Endometrium (tissue), 2 donors: ENCODE measurements at regions not wholly inside any gene's neighbourhood (a gene's known extent, or its start where the extent isn't known, plus 50 kb on each side); places are given as distances from the start of the nearest gene placed in this dataset.
"Not testable (repeated sequence)": the region's sequence is repeated elsewhere in the genome, so short reads cannot be mapped to it uniquely, and the experiment has no call there.

Experiments
- FAIRE-seq: peaks from 2 replicates; lab custom pipeline; 2012; peaks lifted over from hg19 to GRCh38; lab: Jason Lieb, UNC
- donor health status: control.
- donor health status: control.

DNA sequence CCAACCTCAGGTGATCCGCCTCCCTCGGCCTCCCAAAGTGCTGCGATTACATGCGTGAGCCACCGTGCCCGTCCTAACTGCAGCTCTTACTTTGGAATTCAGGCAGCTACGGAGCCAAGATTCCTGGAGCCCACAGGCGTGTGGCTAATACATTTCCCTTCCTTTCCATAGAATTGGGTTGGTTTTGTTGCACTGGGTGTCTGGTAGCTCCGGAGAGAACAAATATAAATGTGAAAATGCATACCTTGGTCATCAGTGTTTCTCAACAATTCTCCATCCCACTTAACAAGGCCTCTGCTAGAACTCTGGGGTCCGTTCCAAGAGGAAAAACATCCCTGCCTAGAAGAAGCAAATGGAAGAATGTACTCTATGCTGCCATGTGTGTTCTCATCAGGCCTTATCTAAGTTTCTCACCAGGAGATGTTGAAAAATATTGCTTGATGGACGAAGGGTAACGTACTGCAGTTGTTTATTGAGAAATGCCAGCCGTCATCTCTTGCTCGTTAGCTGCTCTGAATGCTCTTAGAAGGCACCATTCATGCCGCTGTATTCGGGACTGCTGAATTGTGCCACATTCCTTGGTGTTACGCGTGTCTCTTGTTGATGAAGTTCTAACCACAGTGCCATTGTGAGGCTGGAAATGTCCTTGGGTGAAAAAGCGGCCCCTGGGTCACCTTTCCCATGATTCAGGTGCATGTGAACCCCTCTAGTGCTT lies 50.5 kb upstream of the CD99 start:
- no peak for FAIRE-seq

DNA sequence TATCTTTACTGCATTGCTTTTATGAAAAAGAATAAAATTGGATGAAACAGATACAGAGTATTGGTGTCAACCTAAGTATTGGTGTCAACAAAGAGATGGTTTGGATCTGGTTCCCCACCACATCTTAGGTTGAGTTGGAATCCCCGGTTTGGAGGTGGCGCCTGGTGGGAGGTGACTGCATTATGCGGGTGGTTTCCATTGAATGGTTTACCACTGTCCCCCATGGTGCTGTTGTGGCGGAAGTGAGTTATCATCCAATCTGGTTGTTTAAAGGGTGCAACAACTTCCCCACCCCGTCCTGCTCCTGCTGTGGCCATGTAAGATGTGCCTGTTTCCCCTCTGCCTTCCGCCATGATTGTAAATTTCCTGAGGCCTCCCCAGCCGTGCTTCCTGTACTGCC lies 52.8 kb upstream of the CD99 start:
- FAIRE-seq: no peak

DNA sequence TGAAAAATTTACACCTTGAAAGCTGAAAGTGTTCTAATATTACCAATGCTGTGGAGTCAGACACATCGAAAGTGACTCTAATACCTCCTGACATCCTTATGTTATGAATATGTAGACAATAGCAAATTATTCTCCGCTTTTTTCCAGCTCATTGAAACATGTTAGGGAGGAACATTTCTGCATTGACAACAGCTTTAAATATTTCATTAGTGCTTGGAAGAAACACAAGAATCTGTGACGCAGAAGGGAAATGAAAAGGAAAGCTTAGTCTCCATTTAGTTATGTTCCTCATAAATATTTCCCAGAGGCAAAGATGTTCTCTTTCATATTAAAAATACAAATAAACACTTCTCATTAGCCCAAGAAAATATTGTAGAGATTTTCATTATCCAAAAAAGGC lies 55.8 kb upstream of the CD99 start:
- no peak for FAIRE-seq

DNA sequence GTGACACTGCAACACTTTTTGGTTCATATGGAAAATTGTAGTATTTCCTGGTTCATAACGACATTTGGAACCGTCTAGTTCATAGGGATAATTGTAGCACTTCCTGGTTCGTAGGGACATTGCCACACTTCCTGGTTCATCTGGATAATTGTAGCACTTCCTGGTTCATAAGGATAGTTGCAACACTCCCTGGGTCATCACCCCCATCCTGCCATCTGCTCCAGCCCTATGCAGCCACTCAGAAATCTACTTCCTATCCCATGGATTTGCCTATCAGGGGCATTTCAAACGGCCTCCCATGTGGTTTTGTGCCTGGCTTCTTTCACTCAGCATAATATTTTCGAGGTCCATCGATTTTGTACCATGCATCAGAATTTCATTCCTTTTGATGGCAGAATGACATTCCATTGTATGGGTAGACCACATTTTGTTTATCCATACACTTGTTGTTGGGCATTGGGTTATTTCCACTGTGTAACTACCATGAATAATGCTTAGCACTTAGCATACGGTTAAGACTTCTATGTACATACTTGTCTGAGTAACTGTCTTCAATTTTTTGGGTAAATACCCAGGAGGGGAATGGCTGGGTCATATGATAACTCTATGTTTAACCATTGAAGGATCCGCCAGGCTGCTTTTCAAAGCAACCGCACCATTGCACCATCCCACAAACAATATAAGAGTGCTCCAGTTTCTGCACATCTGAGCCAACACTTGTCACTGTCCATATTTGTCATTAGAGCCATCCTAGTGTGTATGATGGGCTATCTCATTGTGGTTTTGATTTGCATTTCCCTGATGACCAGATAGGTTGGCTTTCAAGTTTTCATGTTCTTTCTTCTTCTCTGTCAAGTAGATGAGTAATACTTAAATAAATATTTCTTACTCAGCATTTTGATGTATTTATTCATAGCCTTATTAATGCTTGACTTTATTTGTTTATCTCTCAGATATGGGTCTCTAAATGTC lies 58.3 kb upstream of the CD99 start:
- FAIRE-seq: no peak

DNA sequence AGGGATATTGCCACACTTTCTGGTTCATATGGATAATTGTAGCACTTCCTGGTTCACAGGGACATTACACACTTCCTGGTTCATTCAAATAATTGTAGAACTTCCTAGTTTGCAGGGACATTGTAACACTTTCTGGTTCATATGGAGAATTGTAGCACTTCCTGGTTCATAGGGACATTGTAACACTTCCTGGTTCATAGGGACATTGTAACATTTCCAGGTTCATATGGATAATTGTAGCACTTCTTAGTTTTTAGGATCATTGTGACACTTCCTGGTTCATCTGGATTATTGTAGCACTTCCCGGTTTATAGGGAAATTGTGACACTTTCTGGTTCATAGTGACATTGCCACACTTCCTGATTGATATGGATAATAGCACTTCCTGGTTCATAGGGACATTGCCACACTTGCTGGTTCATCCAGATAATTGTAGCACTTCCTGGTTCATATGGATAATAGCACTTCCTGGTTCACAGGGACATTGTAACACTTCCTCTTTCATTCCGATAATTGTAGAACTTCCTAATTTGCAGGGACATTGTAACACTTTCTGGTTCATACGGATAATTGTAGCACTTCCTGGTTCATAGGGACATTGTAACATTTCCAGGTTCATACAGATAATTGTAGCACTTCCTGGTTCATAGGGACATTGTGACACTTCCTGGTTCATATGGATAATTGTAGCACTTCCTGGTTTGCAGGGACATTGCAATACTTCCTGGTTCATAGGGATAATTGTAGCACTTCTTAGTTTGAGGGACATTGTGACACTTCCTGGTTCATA lies 59.2 kb upstream of the CD99 start:
- FAIRE-seq: no peak

DNA sequence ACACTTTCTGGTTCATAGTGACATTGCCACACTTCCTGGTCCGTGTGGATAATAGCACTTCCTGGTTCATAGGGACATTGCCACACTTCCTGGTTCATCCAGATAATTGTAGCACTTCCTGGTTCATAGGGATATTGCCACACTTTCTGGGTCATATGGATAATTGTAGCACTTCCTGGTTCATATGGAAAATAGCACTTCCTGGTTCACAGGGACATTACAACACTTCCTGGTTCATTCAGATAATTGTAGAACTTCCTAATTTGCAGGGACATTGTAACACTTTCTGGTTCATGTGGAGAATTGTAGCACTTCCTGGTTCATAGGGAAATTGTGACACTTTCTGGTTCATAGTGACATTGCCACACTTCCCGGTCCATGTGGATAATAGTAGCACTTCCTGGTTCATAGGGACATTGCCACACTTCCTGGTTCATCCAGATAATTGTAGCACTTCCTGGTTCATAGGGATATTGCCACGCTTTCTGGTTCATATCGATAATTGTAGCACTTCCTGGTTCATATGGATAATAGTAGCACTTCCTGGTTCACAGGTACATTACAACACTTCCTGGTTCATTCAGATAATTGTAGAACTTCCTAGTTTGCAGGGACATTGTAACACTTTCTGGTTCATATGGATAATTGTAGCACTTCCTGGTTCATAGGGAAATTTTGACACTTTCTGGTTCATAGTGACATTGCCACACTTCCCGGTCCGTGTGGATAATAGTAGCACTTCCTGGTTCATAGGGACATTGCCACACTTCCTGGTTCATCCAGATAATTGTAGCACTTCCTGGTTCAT lies 60.0 kb upstream of the CD99 start:
- FAIRE-seq: not testable (repeated sequence)

DNA sequence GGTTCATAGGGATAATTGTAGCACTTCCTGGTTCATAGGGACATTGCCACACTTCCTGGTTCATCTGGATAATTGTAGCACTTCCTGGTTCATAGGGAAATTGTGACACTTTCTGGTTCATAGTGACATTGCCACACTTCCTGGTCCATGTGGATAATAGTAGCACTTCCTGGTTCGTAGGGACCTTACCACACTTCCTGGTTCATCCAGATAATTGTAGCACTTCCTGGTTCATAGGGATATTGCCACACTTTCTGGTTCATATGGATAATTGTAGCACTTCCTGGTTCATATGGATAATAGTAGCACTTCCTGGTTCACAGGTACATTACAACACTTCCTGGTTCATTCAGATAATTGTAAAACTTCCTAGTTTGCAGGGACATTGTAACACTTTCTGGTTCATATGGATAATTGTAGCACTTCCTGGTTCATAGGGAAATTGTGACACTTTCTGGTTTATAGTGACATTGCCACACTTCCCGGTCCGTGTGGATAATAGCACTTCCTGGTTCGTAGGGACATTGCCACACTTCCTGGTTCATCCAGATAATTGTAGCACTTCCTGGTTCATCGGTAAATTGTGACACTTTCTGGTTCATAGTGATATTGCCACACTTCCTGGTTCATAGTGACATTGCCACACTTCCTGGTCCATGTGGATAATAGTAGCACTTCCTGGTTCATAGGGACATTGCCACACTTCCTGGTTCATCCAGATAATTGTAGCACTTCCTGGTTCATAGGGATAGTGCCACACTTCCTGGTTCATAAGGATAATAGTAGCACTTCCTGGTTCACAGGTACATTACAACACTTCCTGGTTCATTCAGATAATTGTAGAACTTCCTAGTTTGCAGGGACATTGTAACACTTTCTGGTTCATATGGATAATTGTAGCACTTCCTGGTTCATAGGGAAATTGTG lies 60.8 kb upstream of the CD99 start:
- FAIRE-seq: not testable (repeated sequence)

DNA sequence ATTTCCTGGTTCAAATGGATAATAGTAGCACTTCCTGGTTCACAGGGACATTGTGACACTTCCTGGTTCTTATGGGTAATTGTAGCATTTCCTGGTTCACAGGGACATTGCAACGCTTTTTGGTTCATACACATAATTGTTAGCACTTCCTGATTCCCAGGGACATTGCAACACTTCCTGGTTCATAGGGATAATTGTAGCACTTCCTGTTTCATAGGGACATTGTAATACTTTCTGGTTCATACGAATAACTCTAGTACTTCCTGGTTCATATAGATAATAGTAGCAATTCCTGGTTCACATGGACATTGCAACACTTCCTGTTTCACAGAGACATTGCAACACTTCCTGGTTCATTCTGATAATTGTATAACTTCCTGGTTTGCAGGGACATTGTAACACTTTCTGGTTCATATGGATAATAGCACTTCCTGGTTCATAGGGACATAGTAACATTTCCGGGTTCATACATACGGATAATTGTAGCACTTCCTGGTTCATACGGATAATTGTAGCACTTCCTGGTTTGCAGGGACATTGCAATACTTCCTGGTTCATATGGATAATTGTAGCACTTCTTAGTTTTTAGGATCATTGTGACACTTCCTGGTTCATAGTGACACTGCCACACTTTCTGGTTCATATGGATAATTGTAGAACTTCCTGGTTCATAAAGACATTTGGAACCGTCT lies 61.6 kb upstream of the CD99 start:
- FAIRE-seq: no peak

DNA sequence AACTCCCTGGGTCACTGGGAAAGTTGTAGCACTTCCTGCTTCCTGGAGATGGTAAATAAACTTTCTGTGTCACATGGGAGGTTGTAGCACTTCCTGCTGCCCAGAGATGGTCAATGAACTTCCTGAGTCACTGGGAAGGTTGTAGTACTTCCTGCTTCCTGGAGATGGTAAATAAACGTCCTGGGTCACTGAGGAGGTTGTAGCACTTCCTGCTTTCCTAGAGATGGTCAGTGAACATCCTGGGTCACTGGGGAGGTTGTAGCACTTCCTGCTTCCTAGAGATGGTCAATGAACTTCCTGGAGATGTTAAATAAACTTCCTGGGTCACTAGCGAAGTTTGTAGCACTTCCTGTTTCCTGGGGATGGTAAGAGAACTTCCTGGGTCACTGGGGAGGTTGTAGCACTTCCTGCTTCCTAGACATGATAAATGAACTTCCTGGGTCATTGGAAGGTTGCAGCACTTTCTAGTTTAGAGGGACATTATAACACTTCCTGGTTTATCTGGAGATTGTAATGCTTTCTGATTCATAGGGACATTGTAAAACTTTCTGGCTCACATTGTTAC lies 62.3 kb upstream of the CD99 start:
- FAIRE-seq: no peak

DNA sequence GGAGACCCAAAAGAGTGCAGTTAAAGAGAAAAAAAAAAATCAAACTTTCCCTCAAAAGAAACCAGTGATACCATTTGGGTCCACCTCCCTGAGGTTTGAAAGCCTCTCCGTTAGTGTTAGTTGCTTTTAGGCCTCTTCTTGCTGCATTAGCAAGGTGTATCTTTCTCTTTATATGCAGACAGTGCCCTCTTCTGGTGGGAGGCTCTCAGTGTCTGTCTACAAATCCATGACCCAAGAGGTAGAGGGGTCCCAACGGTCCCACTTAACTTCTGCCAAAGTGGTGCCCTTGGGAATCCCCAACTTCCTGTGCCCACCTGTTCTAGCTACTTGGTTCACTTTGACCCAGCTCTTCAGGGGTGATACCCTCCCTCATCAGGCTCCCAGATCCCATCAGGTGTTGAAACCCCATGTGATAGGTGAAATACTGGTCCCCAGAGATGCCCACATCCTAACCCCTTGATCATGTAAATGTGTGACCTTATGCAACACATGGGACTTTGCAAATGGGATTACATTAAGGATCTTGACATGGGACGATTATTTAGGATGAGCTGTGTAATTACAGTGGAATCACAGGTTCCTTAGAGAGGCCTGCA lies 63.7 kb upstream of the CD99 start:
- FAIRE-seq: no peak

DNA sequence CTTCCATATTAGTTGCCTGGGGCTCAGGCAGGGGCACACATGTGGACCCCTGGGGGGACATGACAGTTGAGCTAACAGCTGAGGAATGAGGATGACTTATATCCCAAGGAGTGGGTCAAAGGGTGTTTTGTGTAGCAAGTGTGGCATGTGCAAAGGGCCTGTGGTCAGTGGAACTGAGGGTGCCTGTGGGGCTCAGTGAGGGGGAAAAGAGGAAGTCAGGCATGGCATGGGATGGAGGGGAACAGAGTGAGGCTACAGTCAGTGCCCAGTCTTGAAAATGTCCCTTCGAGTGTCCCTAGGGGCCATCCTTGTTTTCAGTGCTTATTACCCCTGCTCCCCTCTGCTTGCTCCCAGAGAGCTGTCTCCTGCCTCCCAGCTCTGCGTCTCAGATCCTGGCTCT lies 64.3 kb upstream of the CD99 start:
- no peak for FAIRE-seq

DNA sequence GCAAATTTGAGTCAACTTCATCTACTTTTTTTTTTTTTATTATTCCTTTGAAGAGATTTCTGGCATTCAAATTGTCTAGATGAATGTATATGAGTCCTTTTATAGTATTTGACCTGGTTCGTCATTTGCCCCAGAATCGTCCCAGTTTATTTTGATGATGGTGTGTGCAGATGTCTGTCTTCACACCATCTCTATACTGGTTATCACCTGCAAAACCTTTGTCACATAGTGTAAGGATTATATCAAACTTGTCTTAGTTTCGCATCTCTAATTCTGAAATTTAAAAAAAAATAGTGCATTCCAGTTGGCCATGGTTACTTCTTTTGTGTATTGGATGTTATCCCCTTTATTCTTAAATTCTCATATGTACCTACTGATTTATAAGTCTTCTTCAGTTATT lies 70.5 kb upstream of the CD99 start:
- no peak for FAIRE-seq

DNA sequence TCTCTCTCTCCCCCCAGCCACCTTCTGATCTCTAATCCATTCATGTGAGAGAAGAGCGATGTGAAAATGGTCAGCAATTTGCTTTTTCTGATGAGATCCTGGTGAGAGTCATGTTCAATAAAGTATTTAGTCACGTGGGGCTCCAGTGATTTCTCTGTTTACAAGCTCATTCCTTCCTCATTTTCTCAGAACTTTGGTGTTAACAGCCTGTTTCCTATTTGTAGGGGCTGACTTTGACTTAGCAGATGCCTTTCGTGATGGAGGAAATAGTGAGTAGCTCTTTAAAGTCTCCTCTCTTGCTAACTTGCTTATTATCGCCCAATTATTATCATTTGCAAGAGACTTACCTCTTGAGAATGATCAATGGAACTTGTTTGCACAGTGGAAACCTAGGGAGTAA lies 72.6 kb upstream of the CD99 start:
- no peak for FAIRE-seq

DNA sequence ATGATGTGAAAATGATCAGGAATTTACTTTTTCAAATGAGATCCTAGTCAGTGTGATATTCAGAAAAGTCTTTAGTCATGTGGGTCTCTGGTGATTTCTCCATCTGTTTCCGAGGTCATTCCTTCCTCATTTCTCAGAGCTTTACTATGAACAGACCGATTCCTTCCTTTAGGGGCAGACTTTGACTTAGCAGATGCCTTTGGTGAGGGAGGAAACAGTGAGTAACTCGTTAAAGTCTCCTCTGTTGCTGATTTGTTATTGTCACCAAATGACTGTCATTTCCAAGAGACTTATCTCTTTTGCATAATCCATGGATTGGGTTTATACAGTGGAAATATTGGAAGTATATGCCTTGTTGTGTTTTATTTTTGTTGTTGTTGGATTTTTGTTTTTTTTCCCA lies 76.2 kb upstream of the CD99 start:
- peak; percentile 78 for FAIRE-seq

DNA sequence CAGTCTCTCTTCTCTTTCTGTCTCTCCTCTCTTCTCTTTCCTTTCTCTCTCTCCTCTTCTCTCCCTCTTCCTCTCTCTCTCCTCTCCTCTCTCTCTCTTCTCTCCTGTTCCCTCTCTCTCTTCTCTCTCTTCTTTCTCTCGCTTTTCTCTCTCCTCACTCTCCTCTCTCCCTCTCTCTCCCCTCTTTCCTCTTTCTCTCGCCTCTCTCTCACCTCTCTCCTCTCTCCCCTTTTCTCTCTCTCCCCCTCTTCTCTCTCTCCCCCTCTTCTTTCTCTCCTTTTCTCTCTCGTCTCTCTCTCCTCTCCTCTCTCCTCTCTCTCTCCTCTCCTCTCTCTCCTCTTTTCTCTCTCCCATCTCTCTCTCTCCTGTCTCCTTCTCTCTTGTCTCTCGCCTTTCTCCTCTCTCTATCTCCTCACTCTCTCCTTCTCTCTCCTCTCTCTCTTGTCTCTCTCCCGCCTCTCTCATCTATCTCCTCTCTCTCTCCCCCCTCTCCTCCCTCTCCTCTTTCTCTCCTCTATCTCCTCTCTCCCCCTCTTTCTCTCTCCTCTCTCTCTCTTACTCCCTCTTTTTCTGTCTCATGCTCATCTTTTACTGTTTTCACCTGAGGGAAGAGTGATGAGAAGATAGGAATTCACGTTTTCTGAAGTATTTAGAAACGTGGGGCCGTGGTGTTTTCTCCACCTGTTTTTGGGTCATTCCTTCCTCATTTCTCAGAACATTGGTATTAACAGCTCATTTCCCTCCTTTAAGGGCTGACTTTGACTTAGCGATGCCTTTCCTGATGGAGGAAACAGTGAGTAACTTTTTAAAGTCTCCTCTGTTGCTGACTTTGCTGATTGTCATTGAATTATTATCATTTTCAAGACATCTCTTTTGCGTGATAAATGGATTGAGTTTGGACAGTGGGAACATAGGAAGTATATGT lies 80.6 kb upstream of the CD99 start:
- no peak for FAIRE-seq

DNA sequence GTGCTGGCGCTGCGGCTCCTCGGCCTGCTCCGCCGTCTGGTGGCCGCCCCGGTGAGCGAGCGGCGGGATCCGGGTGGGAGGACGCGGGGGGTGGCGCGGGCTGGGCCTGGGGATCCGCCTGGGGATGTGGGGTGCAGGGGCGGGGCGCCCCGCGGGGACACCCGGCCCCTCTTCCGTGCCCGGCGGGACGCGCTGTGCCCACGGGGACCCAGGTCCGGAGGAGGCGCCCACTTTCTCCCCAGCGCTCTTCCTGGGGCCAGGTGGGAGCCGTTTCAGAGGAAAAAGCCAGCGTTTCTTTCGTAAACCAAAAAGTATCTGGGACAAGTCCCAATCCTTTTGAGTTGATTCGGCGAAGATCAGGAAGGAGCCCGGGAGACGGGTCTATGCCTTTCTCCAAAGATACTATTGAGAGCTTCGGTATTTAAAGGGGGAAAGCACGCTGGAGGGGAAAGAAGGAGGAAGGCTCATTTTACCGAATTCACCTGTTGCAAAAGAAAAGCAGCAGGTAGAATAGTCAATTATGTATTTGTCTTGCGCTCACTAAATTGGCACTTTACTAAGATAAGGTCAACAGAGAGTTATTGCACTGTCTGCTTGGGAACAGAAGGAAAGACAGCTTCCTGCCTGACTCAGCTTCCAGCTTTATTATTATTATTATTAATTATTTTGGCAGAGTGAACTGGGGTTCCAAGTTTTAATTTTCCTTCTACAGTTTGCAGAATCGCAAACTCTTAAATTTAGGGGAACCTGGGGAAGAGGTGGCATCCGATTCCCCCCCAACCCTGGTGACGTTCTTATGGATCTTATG lies 81.5 kb upstream of the CD99 start:
- no peak for FAIRE-seq
